Hepatocyte (in vitro differentiated cells): ENCODE measurements at regions not wholly inside any gene's neighbourhood (a gene's known extent, or its start where the extent isn't known, plus 50 kb on each side); places are given as distances from the start of the nearest gene placed in this dataset.

Experiments
- EZH2 ChIP-seq: fragments of 200-600 bp; sonication (generic); IDR thresholded peaks from 2 replicates; pipeline ENCODE4 v1.6.1; 2016; ENCODE audit warnings: antibody characterized with exemption, mild to moderate bottlenecking, borderline replicate concordance
- TF ChIP-seq, protein P1 (sequence below): fragments of 200-600 bp; sonication (generic); IDR thresholded peaks from 2 replicates; pipeline ENCODE4 v1.5.1; 2016; ENCODE audit warnings: antibody characterized with exemption, mild to moderate bottlenecking; ENCODE audit not compliant: poor library complexity

DNA sequence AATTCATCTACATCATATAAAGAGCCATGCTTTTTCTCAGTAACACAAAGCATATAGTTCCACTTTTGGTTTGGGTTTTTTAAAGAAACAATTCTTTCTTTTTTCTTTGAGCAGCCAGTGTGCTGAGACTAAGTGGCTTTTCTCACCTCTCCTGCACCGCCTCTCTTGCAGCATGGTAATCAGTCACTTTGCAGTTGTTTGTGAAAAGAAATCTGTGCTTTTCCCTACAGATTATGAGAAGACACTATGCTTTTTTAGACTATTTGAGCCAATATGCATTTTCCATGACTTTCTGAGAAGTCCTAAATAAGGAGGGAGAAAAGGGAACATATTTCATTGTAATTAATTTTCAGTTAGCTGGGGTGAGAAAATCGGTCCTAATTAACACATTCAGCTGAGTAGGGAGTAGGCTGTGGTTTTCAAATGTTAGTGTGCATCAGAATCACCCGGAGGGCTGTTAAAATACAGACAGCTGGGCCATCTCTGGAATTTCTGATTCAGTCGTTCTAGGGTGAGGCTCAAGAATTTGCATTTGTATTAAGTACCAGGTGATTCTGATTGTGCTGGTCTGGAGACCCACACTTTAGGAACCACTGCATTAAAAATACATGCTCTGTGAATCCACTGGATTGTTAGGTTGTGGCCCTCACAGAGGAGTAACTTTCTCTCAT lies 155.2 kb downstream of the TINAG start:
- TF ChIP-seq, protein P1, sequence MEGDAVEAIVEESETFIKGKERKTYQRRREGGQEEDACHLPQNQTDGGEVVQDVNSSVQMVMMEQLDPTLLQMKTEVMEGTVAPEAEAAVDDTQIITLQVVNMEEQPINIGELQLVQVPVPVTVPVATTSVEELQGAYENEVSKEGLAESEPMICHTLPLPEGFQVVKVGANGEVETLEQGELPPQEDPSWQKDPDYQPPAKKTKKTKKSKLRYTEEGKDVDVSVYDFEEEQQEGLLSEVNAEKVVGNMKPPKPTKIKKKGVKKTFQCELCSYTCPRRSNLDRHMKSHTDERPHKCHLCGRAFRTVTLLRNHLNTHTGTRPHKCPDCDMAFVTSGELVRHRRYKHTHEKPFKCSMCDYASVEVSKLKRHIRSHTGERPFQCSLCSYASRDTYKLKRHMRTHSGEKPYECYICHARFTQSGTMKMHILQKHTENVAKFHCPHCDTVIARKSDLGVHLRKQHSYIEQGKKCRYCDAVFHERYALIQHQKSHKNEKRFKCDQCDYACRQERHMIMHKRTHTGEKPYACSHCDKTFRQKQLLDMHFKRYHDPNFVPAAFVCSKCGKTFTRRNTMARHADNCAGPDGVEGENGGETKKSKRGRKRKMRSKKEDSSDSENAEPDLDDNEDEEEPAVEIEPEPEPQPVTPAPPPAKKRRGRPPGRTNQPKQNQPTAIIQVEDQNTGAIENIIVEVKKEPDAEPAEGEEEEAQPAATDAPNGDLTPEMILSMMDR: no peak
- no peak for TF ChIP-seq EZH2
